22Rv1 (cell line): ENCODE measurements at regions not wholly inside any gene's neighbourhood (a gene's known extent, or its start where the extent isn't known, plus 50 kb on each side); places are given as distances from the start of the nearest gene placed in this dataset.

ENCODE experiments used
- CTCF ChIP-seq: fragments of 450-650 bp; IDR thresholded peaks from 2 replicates; pipeline ENCODE4 v1.5.1; 2017; ENCODE audit warnings: mild to moderate bottlenecking
- ZFX ChIP-seq: fragments of 450-650 bp; IDR thresholded peaks from 2 replicates; pipeline ENCODE4 v1.6.1; 2017; ENCODE audit warnings: antibody characterized with exemption, borderline replicate concordance

GRCh38 chr19:30817965-30818567 lies 445.9 kb downstream of the ZNF536 start:
- no peak for TF ChIP-seq CTCF
- TF ChIP-seq ZFX = no peak
